Esophagus muscularis mucosa (tissue), 4 donors: ENCODE measurements at regions not wholly inside any gene's neighbourhood (a gene's known extent, or its start where the extent isn't known, plus 50 kb on each side); places are given as distances from the start of the nearest gene placed in this dataset.

Source experiments
- DNase-seq: peaks from one replicate; pipeline ENCODE4 v3.0.0-alpha.2; 2017; ENCODE audit errors: extremely low spot score
- H3K27ac ChIP-seq, 4 donors: fragments of 200-600 bp; sonication (generic); replicated peaks in 1 of 4; 1 replicate in 3 of 4; 2 replicates in 1 of 4; pipeline ENCODE4 v1.5.1; 2016 to 2019; ENCODE audit warnings: mild to moderate bottlenecking in 1 of 4
- H3K27me3 ChIP-seq, 4 donors: fragments of 200-600 bp; sonication (generic); one replicate each; pipeline versions ENCODE4 v1.5.1 to v1.6.0; 2016 to 2019
- H3K36me3 ChIP-seq, 4 donors: fragments of 200-600 bp; sonication (generic); one replicate each; pipeline ENCODE4 v1.5.1; 2016 to 2019
- H3K4me1 ChIP-seq, 4 donors: fragments of 200-600 bp; sonication (generic); one replicate each; pipeline ENCODE4 v1.5.1; 2016 to 2019
- H3K4me3 ChIP-seq, 4 donors: fragments of 200-600 bp; sonication (generic); 1 replicate in 2 of 4; 2 replicates in 2 of 4; pipeline ENCODE4 v1.5.1; 2016 to 2019; ENCODE audit warnings: mild to moderate bottlenecking in 4 of 4, moderate library complexity in 1 of 4
- H3K9me3 ChIP-seq, 4 donors: fragments of 200-600 bp; sonication (generic); 1 replicate in 3 of 4; 2 replicates in 1 of 4; pipeline ENCODE4 v1.5.1; 2016 to 2019
- EP300 ChIP-seq: sonication (generic); formaldehyde crosslinking; IDR thresholded peaks from one replicate; pipeline ENCODE4 v1.6.1; 2017; ENCODE audit warnings: antibody characterized with exemption
- POLR2A ChIP-seq: fragments of 450-650 bp; IDR thresholded peaks from one replicate; pipeline ENCODE4 v1.6.1; 2017; ENCODE audit warnings: antibody characterized with exemption, moderate library complexity, mild to moderate bottlenecking, low read depth
- POLR2AphosphoS5 ChIP-seq, 2 donors: sonication (generic); formaldehyde crosslinking; IDR thresholded peaks; one replicate each; pipeline ENCODE4 v1.6.1; 2017; ENCODE audit warnings: antibody characterized with exemption in 2 of 2
- WGBS: methylation state at CpG from one replicate; pipeline ENCODE4 v1.1.5; 2018; 5-methylcytosine and 5-hydroxymethylcytosine counted together
- intact Hi-C: fragments of 100-400 bp; cut with DNase I; formaldehyde crosslinking; loops from one replicate; pipeline ENCODE4 v1.15.1; 2023
- TF ChIP-seq, protein P1 (sequence below), 3 experiments: fragments of 200-600 bp in 2 of 3; fragments of 450-650 bp in 1 of 3; sonication (generic) in 2 of 3; IDR thresholded peaks; one replicate each; pipeline ENCODE4 v1.5.1; 2017 to 2019; ENCODE audit warnings: antibody characterized with exemption in 3 of 3, mild to moderate bottlenecking in 2 of 3, moderate library complexity in 1 of 3

DNA sequence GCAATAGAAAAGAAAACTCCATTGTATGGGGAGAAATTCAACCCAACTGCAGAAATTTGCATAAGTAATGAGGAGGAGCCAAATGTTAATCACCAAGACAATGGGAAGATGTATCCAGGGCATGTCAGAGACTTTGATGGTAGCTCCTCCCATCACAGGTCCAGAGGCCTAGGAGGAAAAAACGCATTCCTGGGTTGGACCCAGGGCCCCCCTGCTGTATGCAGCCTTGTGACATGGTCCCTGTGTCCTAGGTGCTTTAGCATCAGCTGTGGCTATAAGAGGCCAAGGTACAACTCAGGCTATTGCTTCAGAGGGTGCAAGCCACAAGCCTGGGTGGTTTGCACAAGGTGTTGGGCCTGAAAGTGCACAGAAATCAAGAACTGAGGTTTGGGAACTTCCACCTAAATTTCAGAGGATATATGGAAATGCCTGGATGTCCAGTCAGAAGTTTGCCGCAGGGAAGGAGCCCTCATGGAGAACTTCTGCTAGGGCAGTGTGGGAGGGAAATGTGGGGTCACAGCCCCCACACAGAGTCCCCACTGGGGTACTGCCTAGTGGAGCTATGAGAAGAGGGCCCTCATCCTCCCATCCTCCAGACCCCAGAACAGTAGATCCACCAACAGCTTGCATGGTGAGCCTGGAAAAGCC lies 162.3 kb downstream of the TGFB2 start:
- no peaks in the 10 kb centered on the region for H3K4me1 ChIP-seq
- TF ChIP-seq POLR2A (no peak), POLR2AphosphoS5 (IDR thresholded peaks at IDR 0.05) (no peak), EP300 (no peak)
- TF ChIP-seq, protein P1, sequence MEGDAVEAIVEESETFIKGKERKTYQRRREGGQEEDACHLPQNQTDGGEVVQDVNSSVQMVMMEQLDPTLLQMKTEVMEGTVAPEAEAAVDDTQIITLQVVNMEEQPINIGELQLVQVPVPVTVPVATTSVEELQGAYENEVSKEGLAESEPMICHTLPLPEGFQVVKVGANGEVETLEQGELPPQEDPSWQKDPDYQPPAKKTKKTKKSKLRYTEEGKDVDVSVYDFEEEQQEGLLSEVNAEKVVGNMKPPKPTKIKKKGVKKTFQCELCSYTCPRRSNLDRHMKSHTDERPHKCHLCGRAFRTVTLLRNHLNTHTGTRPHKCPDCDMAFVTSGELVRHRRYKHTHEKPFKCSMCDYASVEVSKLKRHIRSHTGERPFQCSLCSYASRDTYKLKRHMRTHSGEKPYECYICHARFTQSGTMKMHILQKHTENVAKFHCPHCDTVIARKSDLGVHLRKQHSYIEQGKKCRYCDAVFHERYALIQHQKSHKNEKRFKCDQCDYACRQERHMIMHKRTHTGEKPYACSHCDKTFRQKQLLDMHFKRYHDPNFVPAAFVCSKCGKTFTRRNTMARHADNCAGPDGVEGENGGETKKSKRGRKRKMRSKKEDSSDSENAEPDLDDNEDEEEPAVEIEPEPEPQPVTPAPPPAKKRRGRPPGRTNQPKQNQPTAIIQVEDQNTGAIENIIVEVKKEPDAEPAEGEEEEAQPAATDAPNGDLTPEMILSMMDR (IDR thresholded peaks at IDR 0.05) = no peak
- no peak for DNase-seq
- no peak overlapping the region for H3K4me3 ChIP-seq
- H3K27me3 ChIP-seq = no peaks in the 10 kb centered on the region
- 95% methylated on average over 2 of the region's 2 CpGs for WGBS
- peaks cover 0 to 10% (median 4%) of the 10 kb centered on the region in 4 donors for H3K9me3 ChIP-seq
- intact Hi-C loops = no loop called here
- H3K36me3 ChIP-seq = no peaks in the 10 kb centered on the region
- no peak overlapping the region for H3K27ac ChIP-seq

DNA sequence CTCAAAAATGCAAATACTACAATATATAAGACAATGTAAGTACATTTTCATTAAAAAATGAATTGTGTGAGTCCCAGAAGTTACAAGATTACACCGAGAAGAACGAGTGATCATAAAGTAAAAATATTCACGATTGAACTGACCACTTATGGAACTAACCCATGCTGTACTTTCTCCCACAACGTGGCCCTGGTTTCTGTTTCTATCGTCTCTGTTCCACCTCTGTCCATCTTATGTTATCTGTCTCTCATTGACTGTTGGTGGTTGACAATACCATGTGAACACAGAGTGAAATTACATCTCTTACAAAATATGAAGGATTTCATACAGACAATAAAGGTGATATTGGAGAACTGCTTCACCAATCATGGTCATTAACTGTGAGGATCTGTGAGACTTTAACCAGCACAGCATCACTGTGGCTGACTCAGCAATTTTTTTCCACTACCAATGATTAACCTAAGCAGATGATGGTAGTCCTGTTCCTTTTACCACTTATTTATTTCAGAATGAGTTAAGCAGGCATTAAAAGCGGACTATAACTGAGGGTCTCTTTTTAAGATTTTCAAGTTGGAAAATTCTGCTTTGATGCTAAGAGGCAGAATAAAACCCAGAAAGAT lies 165.1 kb downstream of the TGFB2 start:
- DNase-seq = no peak
- WGBS = 93% methylated on average over 6 of the region's 6 CpGs
- H3K9me3 ChIP-seq = peaks cover 0 to 10% (median 4%) of the 10 kb centered on the region in 4 donors
- no peaks in the 10 kb centered on the region for H3K36me3 ChIP-seq
- H3K4me3 ChIP-seq = no peak overlapping the region
- H3K27ac ChIP-seq = no peak overlapping the region
- H3K27me3 ChIP-seq = no peaks in the 10 kb centered on the region
- intact Hi-C loops = no loop called here
- H3K4me1 ChIP-seq = no peaks in the 10 kb centered on the region
- TF ChIP-seq POLR2AphosphoS5 (IDR thresholded peaks at IDR 0.05) (no peak), POLR2A (no peak), EP300 (no peak)
- TF ChIP-seq, protein P1 (IDR thresholded peaks at IDR 0.05) = no peak

DNA sequence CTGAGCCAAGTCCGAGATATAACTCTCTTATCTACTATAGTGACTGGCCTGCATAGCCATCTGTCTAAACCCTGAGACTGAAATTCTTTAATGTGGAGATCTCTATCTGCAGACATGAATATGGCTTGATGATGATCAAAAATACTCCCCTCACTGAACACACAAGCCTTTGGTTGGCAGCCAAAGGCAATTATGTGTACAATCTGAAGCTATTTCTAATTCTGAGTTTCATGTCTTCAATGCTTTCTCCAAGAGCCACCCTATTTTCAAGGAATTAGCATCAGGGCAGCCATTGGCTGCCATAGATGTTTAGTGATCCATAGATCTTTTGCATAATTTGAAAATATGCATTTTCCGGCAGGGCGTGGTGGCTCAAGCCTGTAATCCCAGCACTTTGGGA lies 168.2 kb downstream of the TGFB2 start:
- no peaks in the 10 kb centered on the region for H3K27me3 ChIP-seq
- H3K27ac ChIP-seq = no peak overlapping the region
- no peaks in the 10 kb centered on the region for H3K9me3 ChIP-seq
- no peaks in the 10 kb centered on the region for H3K36me3 ChIP-seq
- intact Hi-C loops = no loop called here
- no peak overlapping the region for H3K4me3 ChIP-seq
- no peak for TF ChIP-seq POLR2AphosphoS5 (IDR thresholded peaks at IDR 0.05)
- TF ChIP-seq, protein P1 (IDR thresholded peaks at IDR 0.05) = no peak
- TF ChIP-seq POLR2A = no peak
- no peak for TF ChIP-seq EP300
- peaks cover 0 to 6% (median 0%) of the 10 kb centered on the region in 4 donors for H3K4me1 ChIP-seq
- 98% methylated on average over 3 of the region's 3 CpGs for WGBS
- no peak for DNase-seq

DNA sequence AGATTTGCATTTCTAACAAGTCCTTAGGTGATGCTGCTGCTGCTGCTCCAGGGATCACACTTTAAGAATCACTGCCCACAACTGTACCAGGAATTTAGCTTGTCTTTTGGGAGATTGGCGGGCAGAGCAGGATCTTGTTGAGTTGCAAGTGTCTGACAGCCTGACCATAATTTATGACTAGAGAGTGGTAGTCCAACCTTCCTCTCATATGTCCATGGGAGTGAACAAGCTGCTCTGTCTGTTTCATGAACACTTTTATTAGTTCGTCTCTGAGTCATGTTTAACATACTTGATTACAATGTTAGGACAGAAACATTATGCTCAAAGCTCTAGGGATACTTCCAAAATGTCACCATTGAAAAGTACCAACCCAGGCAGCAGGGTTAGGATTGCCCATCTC lies 169.6 kb downstream of the TGFB2 start:
- H3K27me3 ChIP-seq = no peaks in the 10 kb centered on the region
- no peak overlapping the region for H3K4me3 ChIP-seq
- DNase-seq = no peak
- intact Hi-C loops = no loop called here
- H3K9me3 ChIP-seq = no peaks in the 10 kb centered on the region
- H3K27ac ChIP-seq = no peak overlapping the region
- TF ChIP-seq EP300 = no peak
- TF ChIP-seq POLR2AphosphoS5 (IDR thresholded peaks at IDR 0.05) = no peak
- no peak for TF ChIP-seq POLR2A
- TF ChIP-seq, protein P1 (IDR thresholded peaks at IDR 0.05) = no peak
- 100% methylated on average over 2 of the region's 2 CpGs for WGBS
- no peaks in the 10 kb centered on the region for H3K36me3 ChIP-seq
- H3K4me1 ChIP-seq = peaks cover 0 to 6% (median 0%) of the 10 kb centered on the region in 4 donors
